ENCODE measurements at regions not wholly inside any gene's neighbourhood (a gene's known extent, or its start where the extent isn't known, plus 50 kb on each side); places are given as distances from the start of the nearest gene placed in this dataset.

- TF ChIP-seq CTCF (IDR thresholded peaks at IDR 0.05; ENCODE audit: borderline replicate concordance, extremely low read depth, low read length, poor library complexity, severe bottlenecking) (no peak), EZH2 (IDR thresholded peaks at IDR 0.05; ENCODE audit: borderline replicate concordance, low read depth, low read length, severe bottlenecking) (no peak)
Measured at GRCh38 chr7:85522070-85522469, 335.2 kb upstream of the SEMA3D start.
